H1 (cell line): ENCODE measurements at regions not wholly inside any gene's neighbourhood (a gene's known extent, or its start where the extent isn't known, plus 50 kb on each side); places are given as distances from the start of the nearest gene placed in this dataset.

Experiments
- CTCF ChIA-PET: fragments of 300-600 bp; sonication (Branson Sonifier 250); formaldehyde crosslinking; loops from one replicate; lab custom pipeline; 2021; ENCODE audit not compliant: partially characterized antibody; lab: Charles Lee
- POLR2A ChIA-PET: fragments of 300-600 bp; sonication (Branson Sonifier 250); formaldehyde crosslinking; loops from one replicate; lab custom pipeline; 2021; ENCODE audit warnings: inconsistent platforms; ENCODE audit not compliant: partially characterized antibody; lab: Charles Lee
- DNase-seq, 2 experiments: peaks; one replicate each; pipeline versions ENCODE4 v3.0.0 to v3.0.0-alpha.2; 2010 to 2022; ENCODE audit warnings: low spot score in 2 of 2, low read depth in 1 of 2, mixed read lengths in 1 of 2
- FAIRE-seq: peaks from 2 replicates; lab custom pipeline; 2011; peaks lifted over from hg19 to GRCh38; lab: Jason Lieb, UNC
- H2AFZ ChIP-seq: 2 replicates; pipeline ENCODE4 v1.8.1; 2012; ENCODE audit warnings: low read length, inconsistent platforms
- H2AK5ac ChIP-seq: 2 replicates; pipeline ENCODE4 v1.6.1; 2013; ENCODE audit warnings: low read depth, low read length
- H2BK120ac ChIP-seq: replicated peaks from 2 replicates; pipeline ENCODE3; 2013; ENCODE audit warnings: low read depth, low read length, inconsistent platforms
- H2BK12ac ChIP-seq: 2 replicates; pipeline ENCODE4 v1.6.1; 2013; ENCODE audit warnings: low read depth, low read length
- H2BK15ac ChIP-seq: 2 replicates; pipeline ENCODE4 v1.6.1; 2013; ENCODE audit warnings: low read length
- H2BK20ac ChIP-seq: 2 replicates; pipeline ENCODE4 v1.6.1; 2013; ENCODE audit warnings: low read length
- H2BK5ac ChIP-seq: 2 replicates; pipeline ENCODE4 v1.6.1; 2013; ENCODE audit warnings: low read depth, low read length
- H3K14ac ChIP-seq: 2 replicates; pipeline ENCODE4 v1.6.1; 2013; ENCODE audit warnings: inconsistent platforms; ENCODE audit not compliant: insufficient read length
- H3K18ac ChIP-seq: 2 replicates; pipeline ENCODE4 v1.6.1; 2013; ENCODE audit warnings: low read length; ENCODE audit errors: extremely low read depth
- H3K23ac ChIP-seq: 2 replicates; pipeline ENCODE4 v1.6.1; 2013; ENCODE audit warnings: inconsistent platforms; ENCODE audit not compliant: insufficient read length
- H3K23me2 ChIP-seq: 2 replicates; pipeline ENCODE4 v1.6.1; 2013; ENCODE audit warnings: low read depth, low read length
- H3K27ac ChIP-seq: 2 replicates; pipeline ENCODE4 v1.6.1; 2011; ENCODE audit warnings: low read depth, low read length, inconsistent platforms
- H3K27me3 ChIP-seq, 4 experiments: replicated peaks in 1 of 4; 1 replicate in 1 of 4; 2 replicates in 3 of 4; pipeline versions ENCODE4 v1.6.1 to v1.8.1; 2011 to 2013; ENCODE audit warnings: low read length in 3 of 4, mild to moderate bottlenecking in 3 of 4, inconsistent platforms in 2 of 4, mixed read lengths in 2 of 4, moderate library complexity in 1 of 4; ENCODE audit not compliant: control insufficient read depth in 3 of 4, insufficient read depth in 3 of 4; ENCODE audit errors: extremely low read depth in 1 of 4
- H3K36me3 ChIP-seq, 4 experiments: 2 replicates each; pipeline versions ENCODE4 v1.6.1 to v1.8.1; 2011 to 2013; ENCODE audit warnings: mild to moderate bottlenecking in 4 of 4, low read length in 3 of 4, moderate library complexity in 2 of 4, control low read depth in 1 of 4, inconsistent platforms in 1 of 4; ENCODE audit not compliant: insufficient read depth in 4 of 4, control insufficient read depth in 2 of 4
- H3K4ac ChIP-seq: replicated peaks from 2 replicates; pipeline ENCODE3; 2013; ENCODE audit warnings: low read length, low read depth, mixed read lengths, inconsistent platforms; ENCODE audit not compliant: insufficient read length
- H3K4me1 ChIP-seq, 4 experiments: replicated peaks in 1 of 4; 1 replicate in 1 of 4; 2 replicates in 3 of 4; pipeline versions ENCODE4 v1.6.1 to v1.8.1; 2011 to 2013; ENCODE audit warnings: low read length in 3 of 4, inconsistent platforms in 2 of 4, mixed read lengths in 1 of 4; ENCODE audit not compliant: insufficient read depth in 4 of 4, control insufficient read depth in 3 of 4
- H3K4me2 ChIP-seq, 2 experiments: 2 replicates each; pipeline versions ENCODE4 v1.6.1 to v1.8.1; 2011 to 2013; ENCODE audit warnings: low read depth in 2 of 2, low read length in 2 of 2, control low read depth in 1 of 2, inconsistent platforms in 1 of 2, mild to moderate bottlenecking in 1 of 2; ENCODE audit not compliant: insufficient read depth in 1 of 2
- H3K4me3 ChIP-seq, 4 experiments: fragments of 200-600, 300-600 bp in 1 of 4; sonication (generic), shearing (Covaris generic), sonication (Bioruptor Twin) in 1 of 4; 2 replicates each; pipeline versions ENCODE4 v1.5.1 to v1.8.1; 2011 to 2016; ENCODE audit warnings: low read length in 4 of 4, low read depth in 3 of 4, control low read depth in 2 of 4, inconsistent platforms in 2 of 4, mild to moderate bottlenecking in 2 of 4, mixed read lengths in 1 of 4, moderate library complexity in 1 of 4; ENCODE audit not compliant: insufficient read depth in 2 of 4; ENCODE audit errors: extremely low read depth in 1 of 4
- H3K56ac ChIP-seq: replicated peaks from 2 replicates; pipeline ENCODE3; 2013; ENCODE audit warnings: low read depth, mild to moderate bottlenecking, mixed read lengths, low read length, inconsistent platforms; ENCODE audit not compliant: insufficient read length
- H3K79me1 ChIP-seq: 2 replicates; pipeline ENCODE4 v1.6.1; 2013; ENCODE audit warnings: low read depth, low read length, control low read depth
- H3K79me2 ChIP-seq, 2 experiments: 2 replicates each; pipeline versions ENCODE4 v1.6.1 to v1.8.1; 2012 to 2013; ENCODE audit warnings: low read length in 2 of 2, mild to moderate bottlenecking in 2 of 2, inconsistent platforms in 1 of 2; ENCODE audit not compliant: insufficient read depth in 2 of 2, control insufficient read depth in 1 of 2
- H3K9ac ChIP-seq, 4 experiments: replicated peaks in 1 of 4; 1 replicate in 1 of 4; 2 replicates in 3 of 4; pipeline versions ENCODE4 v1.6.1 to v1.8.1; 2011 to 2013; ENCODE audit warnings: low read depth in 3 of 4, low read length in 3 of 4, control low read depth in 2 of 4, mild to moderate bottlenecking in 2 of 4, moderate library complexity in 2 of 4, inconsistent platforms in 1 of 4; ENCODE audit errors: extremely low read depth in 1 of 4
- H3K9me3 ChIP-seq, 2 experiments: 2 replicates each; pipeline versions ENCODE4 v1.6.1 to v1.8.1; 2012 to 2013; ENCODE audit warnings: mild to moderate bottlenecking in 2 of 2, moderate library complexity in 2 of 2, control low read depth in 1 of 2, inconsistent platforms in 1 of 2, low read depth in 1 of 2, low read length in 1 of 2, mixed read lengths in 1 of 2; ENCODE audit not compliant: insufficient read depth in 2 of 2
- H4K20me1 ChIP-seq, 2 experiments: replicated peaks in 1 of 2; 2 replicates each; pipeline versions ENCODE3 to v1.8.1; 2011 to 2013; ENCODE audit warnings: inconsistent platforms in 2 of 2, low read length in 2 of 2, mild to moderate bottlenecking in 1 of 2; ENCODE audit not compliant: insufficient read depth in 2 of 2, control insufficient read depth in 1 of 2
- H4K5ac ChIP-seq: 2 replicates; pipeline ENCODE4 v1.6.1; 2013; ENCODE audit warnings: low read length, low read depth, mixed read lengths, inconsistent platforms; ENCODE audit not compliant: insufficient read length
- H4K8ac ChIP-seq: 2 replicates; pipeline ENCODE4 v1.8.0; 2013; ENCODE audit warnings: mild to moderate bottlenecking, moderate library complexity, low read length, inconsistent platforms; ENCODE audit not compliant: insufficient read depth; ENCODE audit errors: extremely low read depth
- H4K91ac ChIP-seq: replicated peaks from 2 replicates; pipeline ENCODE3; 2013; ENCODE audit warnings: low read length, mixed read lengths, inconsistent platforms; ENCODE audit not compliant: insufficient read length
- CTBP2 ChIP-seq: IDR thresholded peaks from 2 replicates; pipeline ENCODE4 v1.7.0; 2011; ENCODE audit warnings: borderline replicate concordance, mild to moderate bottlenecking, moderate library complexity, mixed read lengths, low read length; ENCODE audit not compliant: insufficient read depth, insufficient read length
- POLR2A ChIP-seq, 2 experiments: IDR thresholded peaks; 1 replicate in 1 of 2; 2 replicates in 1 of 2; pipeline ENCODE4 v1.6.1; 2011; ENCODE audit warnings: low read depth in 2 of 2, low read length in 2 of 2, mild to moderate bottlenecking in 2 of 2; ENCODE audit errors: control extremely low read depth in 1 of 2
- WGBS, 2 experiments: shearing (Covaris generic) in 1 of 2; methylation state at CpG; one replicate each; pipeline versions ENCODE4 v1.1.6 to v1.1.7; 2013 to 2015; ENCODE audit warnings: low lambda C conversion rate in 2 of 2, mixed read lengths in 2 of 2, inconsistent platforms in 1 of 2, low coverage in 1 of 2, missing lambda C conversion rate in 1 of 2; ENCODE audit not compliant: insufficient replicate concordance in 2 of 2, insufficient coverage in 1 of 2, insufficient read length in 1 of 2; ENCODE audit errors: extremely low coverage in 1 of 2, missing lambda C conversion rate in 1 of 2; 5-methylcytosine and 5-hydroxymethylcytosine counted together

DNA sequence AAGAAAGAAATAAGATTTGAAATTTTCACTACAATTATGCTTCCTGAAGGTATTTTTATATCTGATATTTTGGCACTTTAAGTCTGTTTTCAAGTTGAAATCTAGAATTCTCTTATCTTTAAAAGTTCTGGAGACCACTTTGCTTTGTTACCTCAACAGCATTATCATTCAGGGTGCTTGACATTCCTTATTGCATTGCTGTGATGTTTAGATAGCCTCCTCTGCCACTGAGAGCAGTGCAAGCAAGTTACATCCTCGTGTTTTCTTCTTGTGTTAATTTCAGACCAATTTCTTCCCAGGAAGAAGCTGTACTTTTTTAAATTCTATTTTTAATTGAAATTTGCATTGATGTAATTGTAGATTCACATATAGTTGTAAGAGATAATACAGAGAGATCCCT is 333.9 kb upstream of the KIRREL3 start:
- no peak overlapping the region for H3K4me3 ChIP-seq
- WGBS, 2 experiments, result 69% methylated on average over 1 of the region's 1 CpG; no CpG with 5 or more reads in 1 of the 2 experiments
- no peak overlapping the region for H2AFZ ChIP-seq
- H2BK20ac ChIP-seq, result no peak overlapping the region
- no peak overlapping the region for H4K8ac ChIP-seq
- H3K27ac ChIP-seq, result no peak overlapping the region
- H3K4ac ChIP-seq, result no peak overlapping the region
- H3K23me2 ChIP-seq, result no peaks in the 10 kb centered on the region
- DNase-seq (no peak), FAIRE-seq (no peak)
- H3K14ac ChIP-seq, result no peak overlapping the region
- H3K56ac ChIP-seq, result no peak overlapping the region
- no peaks in the 10 kb centered on the region for H3K9me3 ChIP-seq
- H3K27me3 ChIP-seq, result no peaks in the 10 kb centered on the region
- no peak overlapping the region for H3K23ac ChIP-seq
- no peaks in the 10 kb centered on the region for H3K36me3 ChIP-seq
- POLR2A ChIA-PET, result no interaction called here
- H2BK15ac ChIP-seq, result no peak overlapping the region
- no peaks in the 10 kb centered on the region for H3K79me2 ChIP-seq
- no peak overlapping the region for H2BK120ac ChIP-seq
- H3K4me2 ChIP-seq, result no peak overlapping the region
- no peak overlapping the region for H4K5ac ChIP-seq
- H3K9ac ChIP-seq, result no peak overlapping the region
- peaks cover 0 to 9% (median 3%) of the 10 kb centered on the region in 4 experiments; a peak in 2 of 7 replicates for H3K4me1 ChIP-seq
- H4K91ac ChIP-seq, result no peak overlapping the region
- H3K79me1 ChIP-seq, result no peaks in the 10 kb centered on the region
- no peak overlapping the region for H2AK5ac ChIP-seq
- CTCF ChIA-PET, result interaction anchor here (0.6 to 3.8 kb wide), 2 partner anchors 11 to 733 kb away, joined by 3 to 16 read pairs; no protein-coding TSS in a partner anchor
- no peak overlapping the region for H3K18ac ChIP-seq
- no peak overlapping the region for H2BK12ac ChIP-seq
- H4K20me1 ChIP-seq, result no peaks in the 10 kb centered on the region
- H2BK5ac ChIP-seq, result no peak overlapping the region
- TF ChIP-seq CTBP2 (no peak), POLR2A (IDR thresholded peaks at IDR 0.05; ENCODE audit: control extremely low read depth in 1 of 2, low read depth in 2 of 2, low read length in 2 of 2) (no peak)
